ENCODE measurements at regions not wholly inside any gene's neighbourhood (a gene's known extent, or its start where the extent isn't known, plus 50 kb on each side); places are given as distances from the start of the nearest gene placed in this dataset.

GRCh38 chr2:13390676-13391075, 673.9 kb downstream of the TRIB2 start:
- H3K27me3 ChIP-seq (replicated peaks in 1 of 4; ENCODE audit: control extremely low read depth in 1 of 4, control insufficient read depth in 3 of 4, insufficient read depth in 4 of 4, low read length in 3 of 4), result no peaks in the 10 kb centered on the region
- Mint-ChIP-seq H3K27ac (no peak overlapping the region), H3K4me3 (no peak overlapping the region), H3K4me1 (no peaks in the 10 kb centered on the region), H3K27me3 (no peaks in the 10 kb centered on the region), H3K9me3 (ENCODE audit: insufficient read depth) (no peaks in the 10 kb centered on the region)
- H3K27ac ChIP-seq (ENCODE audit: low read length in 2 of 2), result no peak overlapping the region
- POLR2A ChIA-PET, result no interaction called here
- no peak for TF ChIP-seq EZH2 (IDR thresholded peaks at IDR 0.05; ENCODE audit: borderline replicate concordance, insufficient read depth, low read depth, low read length, poor library complexity, severe bottlenecking)
- TF ChIP-seq CTCF (IDR thresholded peaks at IDR 0.05), result no peak
- no peaks in the 10 kb centered on the region for H4K20me1 ChIP-seq (ENCODE audit: control insufficient read depth, insufficient read depth, low read length, poor library complexity, severe bottlenecking)
- no peaks in the 10 kb centered on the region for H3K79me2 ChIP-seq (ENCODE audit: control insufficient read depth, insufficient read depth, low read length)
- CTCF ChIA-PET, result no interaction called here
- H3K36me3 ChIP-seq (replicated peaks in 1 of 2; ENCODE audit: control extremely low read depth in 1 of 2, control insufficient read depth in 1 of 2, extremely low read depth in 1 of 2, insufficient read depth in 2 of 2, low read length in 1 of 2), result no peaks in the 10 kb centered on the region
- peaks cover 0 to 3% (median 0%) of the 10 kb centered on the region in 3 donors for H3K9me3 ChIP-seq (ENCODE audit: control extremely low read depth in 1 of 3, control insufficient read depth in 2 of 3, insufficient read depth in 1 of 3, low read length in 2 of 3)
- DNase-seq, result no peak
- H3K9ac ChIP-seq (ENCODE audit: low read length), result no peak overlapping the region
- no peak overlapping the region for H2AFZ ChIP-seq (ENCODE audit: insufficient read depth, low read depth, low read length, poor library complexity, severe bottlenecking)
- H3K4me1 ChIP-seq (ENCODE audit: control insufficient read depth in 2 of 2, insufficient read depth in 2 of 2, low read length in 2 of 2), result no peaks in the 10 kb centered on the region
- no peak overlapping the region for H3K4me3 ChIP-seq (ENCODE audit: control extremely low read depth in 1 of 5, extremely low read depth in 1 of 5, insufficient read depth in 1 of 5, low read depth in 2 of 5, low read length in 4 of 5)
- no peak overlapping the region for H3K4me2 ChIP-seq (replicated peaks; ENCODE audit: low read depth, low read length, poor library complexity, severe bottlenecking)
- ATAC-seq (ENCODE audit: low read depth), result no peak
- intact Hi-C loops (cut with micrococcal nuclease), result no loop called here

GRCh38 chr2:13401312-13401711, 684.6 kb downstream of the TRIB2 start:
- Histone ChIP-seq H3K4me3 (ENCODE audit: control extremely low read depth in 1 of 5, extremely low read depth in 1 of 5, insufficient read depth in 1 of 5, low read depth in 2 of 5, low read length in 4 of 5) (no peak overlapping the region), H2AFZ (ENCODE audit: insufficient read depth, low read depth, low read length, poor library complexity, severe bottlenecking) (no peak overlapping the region), H3K4me1 (ENCODE audit: control insufficient read depth in 2 of 2, insufficient read depth in 2 of 2, low read length in 2 of 2) (no peaks in the 10 kb centered on the region), H3K4me2 (replicated peaks; ENCODE audit: low read depth, low read length, poor library complexity, severe bottlenecking) (no peak overlapping the region), H3K79me2 (ENCODE audit: control insufficient read depth, insufficient read depth, low read length) (no peaks in the 10 kb centered on the region), H3K9ac (ENCODE audit: low read length) (no peak overlapping the region), H3K27me3 (replicated peaks in 1 of 4; ENCODE audit: control extremely low read depth in 1 of 4, control insufficient read depth in 3 of 4, insufficient read depth in 4 of 4, low read length in 3 of 4) (no peaks in the 10 kb centered on the region), H3K9me3 (ENCODE audit: control extremely low read depth in 1 of 3, control insufficient read depth in 2 of 3, insufficient read depth in 1 of 3, low read length in 2 of 3) (no peaks in the 10 kb centered on the region), H3K27ac (ENCODE audit: low read length in 2 of 2) (no peak overlapping the region), H3K36me3 (replicated peaks in 1 of 2; ENCODE audit: control extremely low read depth in 1 of 2, control insufficient read depth in 1 of 2, extremely low read depth in 1 of 2, insufficient read depth in 2 of 2, low read length in 1 of 2) (no peaks in the 10 kb centered on the region), H4K20me1 (ENCODE audit: control insufficient read depth, insufficient read depth, low read length, poor library complexity, severe bottlenecking) (no peaks in the 10 kb centered on the region)
- ChIA-PET POLR2A (no interaction called here), CTCF (no interaction called here)
- H3K9me3 Mint-ChIP-seq (ENCODE audit: insufficient read depth), result peaks cover 9% of the 10 kb centered on the region
- 67% methylated on average over 1 of the region's 2 CpGs for WGBS (ENCODE audit: insufficient coverage)
- DNase-seq (no peak), ATAC-seq (ENCODE audit: low read depth) (no peak)
- TF ChIP-seq EZH2 (IDR thresholded peaks at IDR 0.05; ENCODE audit: borderline replicate concordance, insufficient read depth, low read depth, low read length, poor library complexity, severe bottlenecking), result no peak
- no peak for TF ChIP-seq CTCF (IDR thresholded peaks at IDR 0.05)
- H3K4me3 Mint-ChIP-seq, result no peak overlapping the region
- intact Hi-C loops (cut with micrococcal nuclease), result no loop called here
- H3K27me3 Mint-ChIP-seq, result no peaks in the 10 kb centered on the region
- no peak overlapping the region for H3K27ac Mint-ChIP-seq
- no peaks in the 10 kb centered on the region for H3K4me1 Mint-ChIP-seq

All from B cell (primary cell).